ENCODE measurements at regions not wholly inside any gene's neighbourhood (a gene's known extent, or its start where the extent isn't known, plus 50 kb on each side); places are given as distances from the start of the nearest gene placed in this dataset.

GRCh38 chr5:167614294-167615021 is 677.0 kb upstream of the WWC1 start:
- ATAC-seq (no peak), DNase-seq (no peak)

GRCh38 chr5:167616043-167616890 is 675.2 kb upstream of the WWC1 start:
- DNase-seq (no peak), ATAC-seq (no peak)

- DNase-seq (no peak), ATAC-seq (no peak)
Measured at GRCh38 chr5:167623354-167623753, 668.1 kb upstream of the WWC1 start.

GRCh38 chr5:167624053-167624452 is 667.4 kb upstream of the WWC1 start:
- DNase-seq (no peak), ATAC-seq (no peak)

DNA sequence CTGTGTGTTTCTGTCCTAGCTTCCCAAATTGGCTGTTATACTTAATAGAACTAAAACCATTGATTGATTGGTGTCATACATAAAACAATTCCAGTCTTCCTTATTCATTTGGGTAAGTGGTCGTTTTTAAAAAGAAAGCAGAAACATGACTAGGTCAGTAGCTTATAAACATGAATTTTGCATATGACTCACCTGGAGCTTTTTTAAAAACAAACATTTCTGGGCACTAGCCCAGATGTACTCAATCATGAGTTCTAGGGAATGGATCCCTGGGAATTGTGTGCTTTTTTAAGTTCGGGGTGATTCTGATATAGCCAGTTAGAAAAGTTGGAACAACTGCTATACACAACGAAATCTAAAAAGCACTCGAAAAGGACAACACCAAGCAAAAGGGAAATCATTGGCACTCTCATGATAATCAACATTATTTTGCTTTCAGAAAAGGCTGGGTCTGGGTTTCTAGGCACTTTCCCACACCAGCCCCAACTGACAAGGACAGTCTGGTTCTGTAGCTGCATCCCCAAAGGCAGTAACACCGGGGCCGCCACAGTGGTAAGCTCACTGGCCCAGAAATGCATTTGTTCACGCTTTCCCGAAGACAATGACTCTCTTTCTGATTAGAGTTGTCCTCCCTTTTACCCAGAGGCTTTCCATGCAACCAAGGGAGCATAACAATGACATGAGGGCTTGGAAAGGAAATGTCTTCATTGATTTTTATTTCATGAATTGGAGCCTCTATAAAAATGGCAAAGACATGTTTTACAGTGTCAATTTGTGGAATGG is 664.9 kb upstream of the WWC1 start:
- no peak for ATAC-seq
- no peak for DNase-seq

DNA sequence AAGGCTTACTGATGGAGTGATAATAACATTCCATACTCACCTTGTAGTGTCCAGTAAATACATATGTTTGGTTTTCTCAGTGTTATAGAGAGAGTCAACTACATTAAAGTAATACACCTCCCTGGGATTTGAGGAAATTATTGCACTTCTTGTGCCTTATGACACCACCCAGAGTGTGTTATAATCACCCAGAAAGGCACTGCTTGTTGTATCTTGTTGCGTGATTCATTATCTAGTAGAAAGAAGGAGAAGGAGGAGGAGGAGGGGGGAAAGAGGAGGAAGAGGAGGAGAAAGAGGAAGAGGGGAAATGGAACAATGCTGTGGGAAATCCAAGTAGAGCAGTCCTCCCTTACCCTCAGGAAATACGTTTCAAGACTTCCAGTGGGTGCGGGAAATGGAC is 661.8 kb upstream of the WWC1 start:
- ATAC-seq, result no peak
- DNase-seq, result no peak

DNA sequence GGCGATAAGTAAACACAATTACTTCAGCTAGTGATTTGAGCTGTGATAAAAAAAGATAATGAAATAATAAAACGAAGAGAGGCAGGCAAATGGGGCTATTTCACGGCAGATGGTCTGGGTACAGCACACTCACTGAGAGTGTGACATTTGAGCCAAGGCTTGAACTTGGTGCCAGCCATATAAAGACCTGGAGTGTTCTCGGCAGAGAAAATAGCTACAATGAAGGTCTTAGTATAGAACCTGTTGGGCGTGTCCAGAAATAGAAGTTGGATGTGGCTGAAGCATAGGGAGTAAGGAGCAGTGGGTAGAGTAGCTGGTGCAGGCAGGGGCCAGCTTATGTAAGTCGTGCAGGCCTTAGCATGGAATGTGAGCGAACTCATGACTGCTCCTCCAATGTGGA is 660.3 kb upstream of the WWC1 start:
- no peak for DNase-seq

GRCh38 chr5:167633114-167633513 is 658.3 kb upstream of the WWC1 start:
- ATAC-seq (no peak), DNase-seq (no peak)

More for the DNA sequence above, 660.3 kb upstream of the WWC1 start:
- ATAC-seq, result no peak

DNA sequence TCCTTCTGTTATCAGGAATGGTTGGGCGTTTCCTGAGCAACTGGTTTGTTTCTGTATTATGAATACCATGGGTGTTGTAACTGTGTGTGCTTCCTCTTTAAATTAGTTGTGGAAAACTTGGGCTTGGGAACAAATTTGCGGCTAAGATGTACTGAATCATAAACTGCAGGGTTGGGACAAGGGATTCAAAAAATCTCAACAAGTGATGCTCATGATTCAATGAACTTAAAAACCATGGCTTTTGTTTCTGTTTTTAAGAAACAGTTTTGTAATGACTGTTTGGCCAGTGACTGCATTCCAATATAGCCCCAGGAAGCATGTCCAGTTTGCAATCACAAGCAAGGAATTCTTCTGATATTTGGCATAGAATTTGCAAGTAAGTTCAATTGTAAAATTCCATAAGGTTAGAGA is 657.5 kb upstream of the WWC1 start:
- DNase-seq (no peak), ATAC-seq (no peak)

- ATAC-seq (no peak), DNase-seq (no peak)
Measured at GRCh38 chr5:167634432-167634831, 657.0 kb upstream of the WWC1 start.

DNA sequence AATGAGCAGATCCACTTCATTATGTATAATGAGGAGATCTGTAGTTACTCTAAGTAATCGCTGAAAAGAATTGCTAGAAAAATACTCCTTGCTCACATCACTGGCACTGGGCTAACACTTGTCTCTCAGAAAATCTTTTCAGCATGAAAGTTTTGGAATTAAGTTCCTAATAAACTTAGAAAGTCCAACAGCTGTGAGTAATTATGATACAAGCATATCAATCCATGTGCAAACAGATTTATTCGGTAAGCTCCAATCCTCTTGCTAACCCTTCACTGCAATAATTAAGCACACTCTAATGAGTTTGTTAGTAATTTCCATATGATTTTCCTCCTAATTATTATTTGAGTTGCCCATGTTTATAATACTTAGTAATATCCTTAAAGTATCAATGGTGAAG is 652.6 kb upstream of the WWC1 start:
- ATAC-seq (no peak), DNase-seq (no peak)

DNA sequence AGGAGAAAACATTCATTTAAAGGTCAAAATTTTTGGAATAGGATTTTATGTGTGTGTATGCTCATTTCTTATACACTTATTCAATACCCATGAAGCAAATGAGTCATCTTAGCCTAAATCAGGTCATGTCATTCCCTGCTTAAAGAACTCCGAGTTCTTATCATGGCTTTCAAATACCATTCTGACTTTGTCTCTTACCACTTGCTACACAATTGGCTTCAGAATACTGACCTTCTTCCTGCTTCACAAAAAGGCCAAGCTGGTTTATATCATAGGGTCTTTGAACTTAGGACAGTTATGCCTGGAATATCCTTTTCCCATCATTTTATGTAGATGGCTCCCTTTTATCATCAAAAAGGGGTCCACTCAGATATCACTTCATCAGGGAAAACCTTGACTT is 652.2 kb upstream of the WWC1 start:
- no peak for ATAC-seq
- no peak for DNase-seq

- DNase-seq (no peak), ATAC-seq (no peak)
Measured at GRCh38 chr5:167639766-167640165, 651.7 kb upstream of the WWC1 start.

DNA sequence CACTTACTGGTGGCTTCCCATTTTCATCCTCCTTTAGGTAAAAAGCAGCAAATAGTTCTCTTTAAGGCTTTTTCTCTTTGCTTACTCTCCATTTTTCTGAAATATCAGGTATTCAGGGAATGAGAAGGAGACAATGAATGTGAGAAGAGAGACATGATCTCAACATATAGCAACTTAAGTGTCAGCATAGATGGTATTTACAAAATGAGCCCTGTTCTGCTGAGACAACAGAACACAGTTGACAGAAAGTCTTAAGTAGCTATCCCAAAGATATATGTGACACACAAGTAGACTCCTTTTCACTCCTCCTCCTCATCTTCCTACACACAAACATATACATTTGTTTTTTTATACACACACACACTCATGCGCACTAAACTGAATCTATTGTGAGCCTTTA is 649.3 kb upstream of the WWC1 start:
- no peak for ATAC-seq

GRCh38 chr5:167642779-167643517 is 648.5 kb upstream of the WWC1 start:
- no peak for ATAC-seq
- DNase-seq, result no peak

More for the DNA sequence above, 649.3 kb upstream of the WWC1 start:
- no peak for DNase-seq

DNA sequence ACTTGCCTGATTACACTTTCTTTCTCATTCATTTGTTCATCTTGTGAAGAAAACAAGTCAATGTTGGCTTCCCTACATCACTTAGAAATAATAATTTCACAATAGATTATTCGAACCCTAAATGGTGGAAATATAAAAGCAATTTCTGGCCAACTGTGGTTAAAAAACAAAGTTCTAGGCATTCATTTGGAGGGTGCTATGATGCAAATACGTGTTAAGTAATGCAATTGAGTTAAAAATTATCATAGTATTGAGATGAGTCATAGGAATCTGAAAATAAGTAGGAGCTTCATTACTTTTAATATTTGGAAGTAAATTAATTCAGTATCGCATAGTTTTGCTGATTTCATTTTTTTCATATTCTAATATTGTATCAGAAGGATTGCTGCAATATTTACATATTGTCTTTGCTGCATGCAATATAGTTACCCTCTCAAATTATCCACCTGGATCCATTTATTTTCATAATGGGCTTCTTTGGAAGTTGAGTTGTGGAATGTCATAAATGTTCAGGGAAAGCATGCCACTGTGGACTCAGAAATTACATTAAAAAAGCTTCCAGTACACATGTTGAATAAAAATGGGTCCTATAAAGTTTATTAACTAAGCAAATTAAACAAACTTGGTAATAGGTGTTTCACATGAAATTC is 647.7 kb upstream of the WWC1 start:
- DNase-seq, result no peak
- ATAC-seq, result no peak

GRCh38 chr5:167644619-167645018 is 646.8 kb upstream of the WWC1 start:
- no peak for DNase-seq
- ATAC-seq, result no peak

DNA sequence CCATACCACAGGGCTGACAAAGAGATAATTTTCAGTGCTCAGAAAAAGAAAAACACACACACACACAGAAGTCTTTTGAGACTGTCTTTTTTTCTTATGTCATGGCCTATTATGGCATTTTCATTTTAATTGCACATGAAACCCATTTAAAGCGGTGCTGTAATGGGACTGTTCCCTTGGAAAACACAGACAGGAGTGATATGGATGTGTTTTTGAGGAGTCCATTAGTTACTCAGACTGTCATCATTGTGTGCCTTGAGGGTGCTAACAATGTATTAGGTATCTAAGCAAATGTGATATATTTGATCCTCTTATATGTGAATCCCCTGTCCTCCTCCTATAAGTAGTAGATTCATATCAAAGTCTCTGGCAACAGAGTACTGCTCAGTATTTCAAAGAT is 642.0 kb upstream of the WWC1 start:
- DNase-seq, result no peak
- no peak for ATAC-seq

GRCh38 chr5:167652690-167653089 is 638.8 kb upstream of the WWC1 start:
- no peak for ATAC-seq
- no peak for DNase-seq

DNA sequence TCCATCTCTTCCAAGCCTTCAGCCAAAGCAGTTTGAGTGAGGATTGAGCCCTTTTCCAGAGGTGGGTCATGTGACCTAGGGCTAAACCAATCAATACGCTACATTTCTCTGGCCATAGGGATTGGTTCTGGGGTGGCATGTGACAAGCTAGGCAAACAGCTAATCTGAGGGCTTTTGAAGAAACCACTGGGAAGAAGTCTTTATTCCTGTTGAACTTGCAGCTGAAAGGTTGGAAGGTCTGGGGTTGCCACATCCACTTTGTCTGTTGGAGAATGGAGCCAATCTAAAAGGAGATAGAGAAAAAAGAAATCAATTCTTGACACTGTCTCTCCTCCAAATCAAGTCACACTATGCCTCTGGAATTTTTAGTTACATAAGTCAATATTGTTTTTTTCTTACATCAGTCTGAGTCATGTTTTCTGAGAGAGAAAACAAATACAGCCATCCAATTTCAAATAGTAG is 637.8 kb upstream of the WWC1 start:
- DNase-seq (no peak), ATAC-seq (no peak)

GRCh38 chr5:167657016-167657415 is 634.4 kb upstream of the WWC1 start:
- ATAC-seq (no peak), DNase-seq (no peak)

DNA sequence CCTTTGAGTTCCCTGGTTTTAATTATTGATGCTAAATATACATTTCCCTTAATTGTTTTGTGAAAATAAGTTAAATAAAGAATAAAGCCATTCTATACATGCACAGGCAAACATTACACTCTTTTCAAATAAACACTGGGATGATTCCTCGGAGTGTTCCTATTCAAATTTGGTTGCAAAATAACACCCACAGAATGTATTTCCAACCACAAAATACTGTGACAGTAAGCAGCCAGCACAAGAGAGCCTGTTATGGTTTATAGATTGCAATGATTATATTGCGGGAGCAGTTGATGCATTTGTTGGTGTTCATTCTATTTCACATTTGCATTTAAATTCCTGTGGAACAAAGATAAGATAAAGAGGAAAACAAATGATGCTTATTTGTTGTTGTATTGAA is 632.6 kb upstream of the WWC1 start:
- DNase-seq (no peak), ATAC-seq (no peak)
